HepG2 (cell line): ENCODE measurements at regions not wholly inside any gene's neighbourhood (a gene's known extent, or its start where the extent isn't known, plus 50 kb on each side); places are given as distances from the start of the nearest gene placed in this dataset.

Experiments
- ARID4A ChIP-seq: sonication (generic); formaldehyde crosslinking; IDR thresholded peaks from 2 replicates; pipeline ENCODE4 v1.5.0; 2020; ENCODE audit warnings: mild to moderate bottlenecking, missing genetic modification reagents, borderline replicate concordance
- small RNA-seq, 3 experiments: library from RNA; depleted of rRNA; stranded (forward); fragments of <200 nt; gene quantifications; one replicate each; pipeline ENCODE3, GENCODE V24; 2012; ENCODE audit warnings: low read depth in 2 of 3, low replicate concordance in 1 of 3; ENCODE audit not compliant: insufficient read length in 3 of 3, insufficient read depth in 2 of 3

- no peak for TF ChIP-seq ARID4A
These were observed 51.0 kb upstream of the MLIP start (continued) for GRCh38 chr6:54060286-54060685.

Small RNA genes lying in the stretch of these regions (small RNA-seq; reads per million reads assigned to genes)
- 0 reads per million in 3 experiments for gene ERHP2
